DND-41 (cell line): ENCODE measurements at regions not wholly inside any gene's neighbourhood (a gene's known extent, or its start where the extent isn't known, plus 50 kb on each side); places are given as distances from the start of the nearest gene placed in this dataset.

Source experiments
- ATAC-seq: fragments of 200-7000 bp; cut with Tn5 transposase; 3 replicates; pipeline ENCODE4 v1.9.1; 2021; ENCODE audit warnings: low read depth; ENCODE audit not compliant: insufficient read depth
- DNase-seq: peaks from one replicate; pipeline ENCODE4 v3.0.0-alpha.2; 2020
- H2AFZ ChIP-seq: 2 replicates; pipeline ENCODE4 v1.6.0; 2012; ENCODE audit warnings: low read depth, low read length
- H3K27ac ChIP-seq: 2 replicates; pipeline ENCODE4 v1.5.1; 2012; ENCODE audit warnings: low read length, inconsistent platforms
- H3K27me3 ChIP-seq: fragments of 200-600 bp; sonication (generic); 2 replicates; pipeline ENCODE4 v1.6.0; 2012; ENCODE audit warnings: low read length, mild to moderate bottlenecking, inconsistent platforms; ENCODE audit not compliant: insufficient read depth, poor library complexity
- H3K36me3 ChIP-seq: 2 replicates; pipeline ENCODE4 v1.5.1; 2012; ENCODE audit warnings: low read length, inconsistent platforms; ENCODE audit not compliant: insufficient read depth
- H3K4me1 ChIP-seq: 2 replicates; pipeline ENCODE4 v1.5.1; 2012; ENCODE audit warnings: mild to moderate bottlenecking, low read length; ENCODE audit not compliant: insufficient read depth
- H3K4me2 ChIP-seq: 2 replicates; pipeline ENCODE4 v1.6.0; 2012; ENCODE audit warnings: mild to moderate bottlenecking, moderate library complexity, low read length, inconsistent platforms; ENCODE audit not compliant: insufficient read depth
- H3K4me3 ChIP-seq, 2 experiments: fragments of 200-600 bp in 1 of 2; shearing (Covaris generic) in 1 of 2; 2 replicates each; pipeline ENCODE4 v1.5.1; 2012 to 2016; ENCODE audit warnings: inconsistent platforms in 2 of 2, low read length in 2 of 2, mild to moderate bottlenecking in 2 of 2, low read depth in 1 of 2, moderate library complexity in 1 of 2
- H3K79me2 ChIP-seq: 2 replicates; pipeline ENCODE4 v1.6.0; 2012; ENCODE audit warnings: low read length, inconsistent platforms; ENCODE audit not compliant: insufficient read depth
- H3K9ac ChIP-seq: 2 replicates; pipeline ENCODE4 v1.6.0; 2012; ENCODE audit warnings: low read depth, mild to moderate bottlenecking, inconsistent platforms, low read length, moderate library complexity
- H3K9me3 ChIP-seq: 2 replicates; pipeline ENCODE4 v1.5.1; 2012; ENCODE audit warnings: low read length, moderate library complexity, mild to moderate bottlenecking, inconsistent platforms; ENCODE audit not compliant: insufficient read depth, severe bottlenecking
- H4K20me1 ChIP-seq: 2 replicates; pipeline ENCODE4 v1.6.0; 2012; ENCODE audit warnings: low read length; ENCODE audit not compliant: insufficient read depth
- CTCF ChIP-seq: IDR thresholded peaks from 2 replicates; pipeline ENCODE4 v1.5.1; 2012; ENCODE audit warnings: borderline replicate concordance, low read length, moderate library complexity, mild to moderate bottlenecking; ENCODE audit not compliant: poor library complexity, severe bottlenecking; ENCODE audit errors: extremely low read depth
- EZH2 ChIP-seq: IDR thresholded peaks from 3 replicates; pipeline ENCODE4 v1.6.1; 2012; ENCODE audit warnings: borderline replicate concordance, low read depth, mild to moderate bottlenecking, moderate library complexity, low read length, inconsistent platforms; ENCODE audit not compliant: severe bottlenecking

GRCh38 chr13:64186503-64187250 lies 2771.0 kb upstream of the PCDH20 start:
- H2AFZ ChIP-seq = no peak overlapping the region
- H3K4me2 ChIP-seq = no peak overlapping the region

GRCh38 chr13:64186071-64186470 lies 2770.4 kb upstream of the PCDH20 start:
- Histone ChIP-seq H3K27me3 (no peaks in the 10 kb centered on the region), H3K4me2 (no peak overlapping the region), H2AFZ (no peak overlapping the region), H3K9me3 (no peaks in the 10 kb centered on the region), H4K20me1 (no peaks in the 10 kb centered on the region), H3K36me3 (no peaks in the 10 kb centered on the region), H3K9ac (no peak overlapping the region), H3K79me2 (no peaks in the 10 kb centered on the region), H3K4me1 (no peaks in the 10 kb centered on the region), H3K27ac (no peak overlapping the region), H3K4me3 (no peak overlapping the region)
- no peak for TF ChIP-seq EZH2
- DNase-seq (no peak), ATAC-seq (no peak)

More at GRCh38 chr13:64186503-64187250, 2771.0 kb upstream of the PCDH20 start:
- DNase-seq (no peak), ATAC-seq (no peak)
- H3K79me2 ChIP-seq = no peaks in the 10 kb centered on the region
- H3K36me3 ChIP-seq = no peaks in the 10 kb centered on the region
- no peaks in the 10 kb centered on the region for H3K4me1 ChIP-seq
- TF ChIP-seq CTCF (no peak), EZH2 (no peak)
- no peaks in the 10 kb centered on the region for H4K20me1 ChIP-seq
- H3K4me3 ChIP-seq = no peak overlapping the region
- no peaks in the 10 kb centered on the region for H3K9me3 ChIP-seq
- H3K9ac ChIP-seq = no peak overlapping the region
- no peaks in the 10 kb centered on the region for H3K27me3 ChIP-seq
- H3K27ac ChIP-seq = no peak overlapping the region

GRCh38 chr13:64180756-64181155 lies 2765.1 kb upstream of the PCDH20 start:
- Histone ChIP-seq H3K9me3 (no peaks in the 10 kb centered on the region), H3K4me1 (no peaks in the 10 kb centered on the region), H3K79me2 (no peaks in the 10 kb centered on the region), H3K27me3 (no peaks in the 10 kb centered on the region), H3K4me2 (no peak overlapping the region), H2AFZ (no peak overlapping the region), H3K9ac (no peak overlapping the region), H4K20me1 (no peaks in the 10 kb centered on the region), H3K4me3 (no peak overlapping the region), H3K27ac (no peak overlapping the region), H3K36me3 (no peaks in the 10 kb centered on the region)
- no peak for TF ChIP-seq CTCF
- no peak for TF ChIP-seq EZH2
- ATAC-seq (no peak), DNase-seq (no peak)

GRCh38 chr13:64165826-64166225 lies 2750.2 kb upstream of the PCDH20 start:
- no peaks in the 10 kb centered on the region for H3K27me3 ChIP-seq
- H3K79me2 ChIP-seq = no peaks in the 10 kb centered on the region
- ATAC-seq = no peak

More at GRCh38 chr13:64165826-64166225, 2750.2 kb upstream of the PCDH20 start:
- H3K9me3 ChIP-seq = peaks cover 3% of the 10 kb centered on the region
- no peaks in the 10 kb centered on the region for H4K20me1 ChIP-seq
- no peaks in the 10 kb centered on the region for H3K4me1 ChIP-seq
- H3K4me3 ChIP-seq = no peak overlapping the region
- no peak overlapping the region for H3K27ac ChIP-seq
- TF ChIP-seq EZH2 (no peak), CTCF (no peak)
- H3K4me2 ChIP-seq = no peak overlapping the region
- no peak for DNase-seq
- no peak overlapping the region for H3K9ac ChIP-seq
- no peak overlapping the region for H2AFZ ChIP-seq
- H3K36me3 ChIP-seq = no peaks in the 10 kb centered on the region
